HepG2 (cell line): ENCODE measurements at regions not wholly inside any gene's neighbourhood (a gene's known extent, or its start where the extent isn't known, plus 50 kb on each side); places are given as distances from the start of the nearest gene placed in this dataset.

Source experiments
- ATAC-seq: fragments of 200-7000 bp; cut with Tn5 transposase; 3 replicates; pipeline ENCODE4 v1.9.1; 2020; ENCODE audit warnings: mild to moderate bottlenecking, moderate library complexity
- BruUV-seq: library from RNA; stranded (reverse); fragments of 400-500 nt; replicated peaks from 2 replicates; lab custom pipeline; 2021; lab: Mats Ljungman, UMichigan
- CTCF ChIA-PET: fragments of 300-600 bp; formaldehyde crosslinking; extraction: SDS; loops from one replicate; lab custom pipeline; 2021; ENCODE audit warnings: low total read pairs, inconsistent platforms, low intra/inter-chr PET ratio; lab: Yijun Ruan, JAX
- POLR2A ChIA-PET: fragments of 350-600 bp; sonication (Branson Sonifier 250); formaldehyde crosslinking; loops from one replicate; lab custom pipeline; 2020; ENCODE audit warnings: antibody characterized with exemption, inconsistent platforms; lab: Yijun Ruan, JAX
- DNase-seq: peaks from one replicate; pipeline ENCODE4 v3.0.0-alpha.2; 2015; ENCODE audit warnings: low spot score
- FAIRE-seq: peaks from 3 replicates; lab custom pipeline; 2011; peaks lifted over from hg19 to GRCh38; lab: Jason Lieb, UNC
- H2AFZ ChIP-seq: one replicate; pipeline ENCODE4 v1.6.1; 2011; ENCODE audit warnings: low read length, inconsistent platforms
- H3K27ac ChIP-seq: fragments of 300-600 bp; 3 replicates; pipeline ENCODE4 v1.8.0; 2011; ENCODE audit warnings: mixed run types, mild to moderate bottlenecking, mixed read lengths, low read length, inconsistent platforms; ENCODE audit not compliant: insufficient read depth; ENCODE audit errors: extremely low read length
- H3K27me3 ChIP-seq, 2 experiments: fragments of 200-600 bp in 1 of 2; 2 replicates in 1 of 2; 3 replicates in 1 of 2; pipeline versions ENCODE4 v1.6.0 to v1.8.0; 2011; ENCODE audit warnings: low read length in 2 of 2, mild to moderate bottlenecking in 2 of 2, moderate library complexity in 2 of 2, inconsistent platforms in 1 of 2; ENCODE audit not compliant: insufficient read depth in 2 of 2, control insufficient read depth in 1 of 2
- H3K36me3 ChIP-seq, 2 experiments: fragments of 200-600 bp in 1 of 2; replicated peaks in 1 of 2; 2 replicates in 1 of 2; 3 replicates in 1 of 2; pipeline versions ENCODE4 v1.5.1 to v1.8.0; 2011; ENCODE audit warnings: low read length in 2 of 2, inconsistent platforms in 1 of 2; ENCODE audit not compliant: insufficient read depth in 2 of 2, control insufficient read depth in 1 of 2
- H3K4me1 ChIP-seq: 2 replicates; pipeline ENCODE4 v1.5.1; 2012; ENCODE audit warnings: low read length, inconsistent platforms; ENCODE audit not compliant: insufficient read depth
- H3K4me2 ChIP-seq: 2 replicates; pipeline ENCODE4 v1.6.0; 2011; ENCODE audit warnings: low read depth, low read length, inconsistent platforms
- H3K4me3 ChIP-seq, 3 experiments: fragments of 200-600 bp in 1 of 3; sonication (generic), shearing (Covaris generic) in 1 of 3; replicated peaks in 1 of 3; 2 replicates each; pipeline ENCODE4 v1.5.1; 2011 to 2016; ENCODE audit warnings: low read length in 3 of 3, inconsistent platforms in 2 of 3, low read depth in 2 of 3, mild to moderate bottlenecking in 2 of 3, control low read depth in 1 of 3, mixed read lengths in 1 of 3; ENCODE audit not compliant: insufficient read depth in 1 of 3
- H3K79me2 ChIP-seq: one replicate; pipeline ENCODE4 v1.6.1; 2011; ENCODE audit warnings: low read length, inconsistent platforms; ENCODE audit not compliant: insufficient read depth
- H3K9ac ChIP-seq: 2 replicates; pipeline ENCODE4 v1.6.0; 2011; ENCODE audit warnings: mild to moderate bottlenecking, low read depth, low read length, inconsistent platforms; ENCODE audit not compliant: insufficient read depth
- H3K9me3 ChIP-seq: 2 replicates; pipeline ENCODE4 v1.5.1; 2012; ENCODE audit warnings: mild to moderate bottlenecking, low read length
- H4K20me1 ChIP-seq: 2 replicates; pipeline ENCODE4 v1.6.0; 2011; ENCODE audit warnings: inconsistent platforms, mild to moderate bottlenecking, low read length, moderate library complexity; ENCODE audit not compliant: insufficient read depth
- ARID5B ChIP-seq: IDR thresholded peaks from 2 replicates; pipeline ENCODE4 v1.4.0; 2020; ENCODE audit warnings: mild to moderate bottlenecking, missing genetic modification reagents
- EED ChIP-seq: sonication (generic); formaldehyde crosslinking; IDR thresholded peaks from 2 replicates; pipeline ENCODE4 v1.5.0; 2020; ENCODE audit warnings: mild to moderate bottlenecking, missing genetic modification reagents
- HNF4A ChIP-seq: sonication (generic); formaldehyde crosslinking; IDR thresholded peaks from 2 replicates; pipeline ENCODE4 v1.4.0; 2020; ENCODE audit warnings: missing genetic modification reagents
- ONECUT2 ChIP-seq: sonication (generic); formaldehyde crosslinking; IDR thresholded peaks from 2 replicates; pipeline ENCODE4 v1.4.0; 2020; ENCODE audit warnings: missing genetic modification reagents
- PAXIP1 ChIP-seq: sonication (generic); formaldehyde crosslinking; conservative IDR thresholded peaks from 2 replicates; pipeline ENCODE4 v1.4.0; 2020; ENCODE audit warnings: mild to moderate bottlenecking, missing genetic modification reagents, moderate library complexity
- TFDP1 ChIP-seq: IDR thresholded peaks from 2 replicates; pipeline ENCODE4 v1.6.1; 2016; ENCODE audit warnings: missing compliant biosample characterization, missing genetic modification reagents, borderline replicate concordance
- ZMAT3 ChIP-seq: sonication (generic); formaldehyde crosslinking; conservative IDR thresholded peaks from 2 replicates; pipeline ENCODE4 v1.7.0; 2021; ENCODE audit warnings: missing genetic modification reagents
- ZNF251 ChIP-seq: sonication (generic); formaldehyde crosslinking; IDR thresholded peaks from 2 replicates; pipeline ENCODE4 v1.9.0; 2021; ENCODE audit warnings: mild to moderate bottlenecking, missing genetic modification reagents
- ZNF431 ChIP-seq: sonication (generic); formaldehyde crosslinking; IDR thresholded peaks from 2 replicates; pipeline ENCODE4 v1.9.0; 2022; ENCODE audit warnings: missing genetic modification reagents, low read depth, mild to moderate bottlenecking, borderline replicate concordance
- ZNF770 ChIP-seq: sonication (generic); formaldehyde crosslinking; IDR thresholded peaks from 2 replicates; pipeline ENCODE4 v1.5.0; 2020; ENCODE audit warnings: mild to moderate bottlenecking, missing genetic modification reagents
- WGBS: methylation state at CpG from one replicate; pipeline ENCODE4 v1.1.6; 2017; ENCODE audit warnings: low lambda C conversion rate; 5-methylcytosine and 5-hydroxymethylcytosine counted together
- in situ Hi-C: cut with HindIII; loops from 2 replicates; pipeline ENCODE4 v1.10.0; 2017; ENCODE audit warnings: low pct_unique_long_range_greater_than_20kb; ENCODE audit not compliant: extremely low pct_ligation_motif_present
- intact Hi-C: fragments of 100-400 bp; cut with micrococcal nuclease; formaldehyde crosslinking; loops from one replicate; pipeline ENCODE4 v1.10.0; 2022; ENCODE audit not compliant: unreplicated experiment

GRCh38 chr10:62503872-62504271, 129.7 kb downstream of the ZNF365 start:
- DNase-seq (no peak), ATAC-seq (no peak), FAIRE-seq (no peak)
- BruUV-seq, result no TSS peak
- Histone ChIP-seq H3K9ac (no peak overlapping the region), H4K20me1 (no peaks in the 10 kb centered on the region), H2AFZ (no peak overlapping the region), H3K27me3 (no peaks in the 10 kb centered on the region; a peak in 1 of 5 replicates), H3K4me3 (no peak overlapping the region), H3K36me3 (no peaks in the 10 kb centered on the region), H3K4me1 (no peaks in the 10 kb centered on the region), H3K79me2 (no peaks in the 10 kb centered on the region), H3K27ac (no peak overlapping the region), H3K9me3 (no peaks in the 10 kb centered on the region), H3K4me2 (no peak overlapping the region)
- intact Hi-C loops (no loop called here), in situ Hi-C loops (no loop called here)
- 38% methylated on average over 2 of the region's 2 CpGs for WGBS
- ChIA-PET POLR2A (no interaction called here), CTCF (no interaction called here)
- TF ChIP-seq ZNF770 (no peak), EED (CRISPR knock-in tag) (no peak), ZMAT3 (no peak), PAXIP1 (CRISPR knock-in tag) (no peak), ZNF251 (no peak), ARID5B (CRISPR knock-in tag) (no peak), HNF4A (CRISPR knock-in tag) (no peak), ONECUT2 (CRISPR knock-in tag) (no peak), TFDP1 (no peak), ZNF431 (CRISPR knock-in tag) (no peak)
